H9 (cell line): ENCODE measurements at regions not wholly inside any gene's neighbourhood (a gene's known extent, or its start where the extent isn't known, plus 50 kb on each side); places are given as distances from the start of the nearest gene placed in this dataset.

Source experiments
- DNase-seq: peaks from one replicate; pipeline ENCODE4 v3.0.0-alpha.2; 2017
- H2AFZ ChIP-seq: one replicate; pipeline ENCODE4 v1.6.1; 2013; ENCODE audit warnings: mild to moderate bottlenecking, low read length, control low read depth, moderate library complexity
- H2AK5ac ChIP-seq: 2 replicates; pipeline ENCODE4 v1.6.1; 2013; ENCODE audit warnings: low read length, control low read depth, mixed read lengths; ENCODE audit not compliant: insufficient read length
- H2BK120ac ChIP-seq: one replicate; pipeline ENCODE4 v1.6.1; 2013; ENCODE audit warnings: low read depth, mild to moderate bottlenecking, low read length, control low read depth, inconsistent platforms; ENCODE audit not compliant: poor library complexity, severe bottlenecking
- H2BK12ac ChIP-seq: 2 replicates; pipeline ENCODE4 v1.6.1; 2013; ENCODE audit warnings: low read length, control low read depth, mixed read lengths, low read depth; ENCODE audit not compliant: insufficient read length
- H2BK15ac ChIP-seq: 2 replicates; pipeline ENCODE4 v1.6.1; 2013; ENCODE audit warnings: low read depth, low read length, control low read depth
- H2BK20ac ChIP-seq: one replicate; pipeline ENCODE4 v1.6.1; 2013; ENCODE audit warnings: low read depth, mild to moderate bottlenecking, low read length, control low read depth, inconsistent platforms; ENCODE audit not compliant: poor library complexity, severe bottlenecking
- H2BK5ac ChIP-seq: 2 replicates; pipeline ENCODE4 v1.6.1; 2013; ENCODE audit warnings: low read length, control low read depth, mixed read lengths; ENCODE audit not compliant: insufficient read length
- H3K14ac ChIP-seq: 2 replicates; pipeline ENCODE4 v1.6.1; 2013; ENCODE audit warnings: low read length, control low read depth; ENCODE audit not compliant: insufficient read depth
- H3K18ac ChIP-seq: 2 replicates; pipeline ENCODE4 v1.6.1; 2013; ENCODE audit warnings: low read depth, mild to moderate bottlenecking, mixed read lengths, low read length, control low read depth; ENCODE audit not compliant: insufficient read length
- H3K23ac ChIP-seq: 2 replicates; pipeline ENCODE4 v1.6.1; 2013; ENCODE audit warnings: low read length, control low read depth, mixed read lengths, low read depth; ENCODE audit not compliant: insufficient read length
- H3K23me2 ChIP-seq: 2 replicates; pipeline ENCODE4 v1.6.1; 2013; ENCODE audit warnings: low read depth, mild to moderate bottlenecking, mixed read lengths, low read length, control low read depth; ENCODE audit not compliant: insufficient read length, poor library complexity, severe bottlenecking
- H3K27ac ChIP-seq: 2 replicates; pipeline ENCODE4 v1.5.1; 2013; ENCODE audit warnings: low read length, control low read depth, mixed read lengths, low read depth; ENCODE audit not compliant: insufficient read length
- H3K27me3 ChIP-seq: 2 replicates; pipeline ENCODE4 v1.6.1; 2013; ENCODE audit warnings: low read length, control low read depth, inconsistent platforms; ENCODE audit not compliant: insufficient read depth
- H3K4ac ChIP-seq: 2 replicates; pipeline ENCODE4 v1.6.1; 2013; ENCODE audit warnings: low read depth, mild to moderate bottlenecking, control low read depth, inconsistent platforms, low read length, moderate library complexity
- H3K4me1 ChIP-seq: 2 replicates; pipeline ENCODE4 v1.6.1; 2013; ENCODE audit warnings: low read length, control low read depth, inconsistent platforms; ENCODE audit not compliant: insufficient read depth
- H3K4me2 ChIP-seq: 2 replicates; pipeline ENCODE4 v1.6.1; 2013; ENCODE audit warnings: low read length, control low read depth, mixed read lengths; ENCODE audit not compliant: insufficient read length, insufficient read depth
- H3K56ac ChIP-seq: 2 replicates; pipeline ENCODE4 v1.6.1; 2013; ENCODE audit warnings: low read depth, mild to moderate bottlenecking, mixed read lengths, low read length, control low read depth; ENCODE audit not compliant: insufficient read length
- H3K79me1 ChIP-seq: 2 replicates; pipeline ENCODE4 v1.6.1; 2013; ENCODE audit warnings: low read depth, mild to moderate bottlenecking, moderate library complexity, low read length, control low read depth, inconsistent platforms; ENCODE audit not compliant: insufficient read depth, poor library complexity, severe bottlenecking
- H3K79me2 ChIP-seq: 2 replicates; pipeline ENCODE4 v1.6.1; 2013; ENCODE audit warnings: low read length, control low read depth, inconsistent platforms; ENCODE audit not compliant: insufficient read depth
- H3K9ac ChIP-seq: 2 replicates; pipeline ENCODE4 v1.6.1; 2013; ENCODE audit warnings: low read length, control low read depth, mixed read lengths; ENCODE audit not compliant: insufficient read length; ENCODE audit errors: extremely low read depth
- H3K9me3 ChIP-seq: one replicate; pipeline ENCODE4 v1.6.1; 2013; ENCODE audit warnings: low read depth, low read length, inconsistent platforms; ENCODE audit not compliant: control insufficient read depth
- H3T11ph ChIP-seq: one replicate; pipeline ENCODE4 v1.6.1; 2013; ENCODE audit warnings: mild to moderate bottlenecking, low read length, control low read depth, inconsistent platforms
- H4K20me1 ChIP-seq: one replicate; pipeline ENCODE4 v1.6.1; 2013; ENCODE audit not compliant: control insufficient read depth, insufficient read length, insufficient read depth
- H4K5ac ChIP-seq: 2 replicates; pipeline ENCODE4 v1.6.1; 2013; ENCODE audit warnings: low read depth, mild to moderate bottlenecking, mixed read lengths, low read length, control low read depth; ENCODE audit not compliant: insufficient read length
- H4K8ac ChIP-seq: replicated peaks from 2 replicates; pipeline ENCODE4 v1.6.1; 2013; ENCODE audit warnings: low read length, control low read depth, mixed read lengths, low read depth; ENCODE audit not compliant: insufficient read length
- H4K91ac ChIP-seq: 2 replicates; pipeline ENCODE4 v1.6.1; 2013; ENCODE audit warnings: low read depth, mild to moderate bottlenecking, moderate library complexity, mixed read lengths, low read length, control low read depth; ENCODE audit not compliant: insufficient read length
- H3K27ac Mint-ChIP-seq, 3 experiments: 2 replicates in 2 of 3; 3 replicates in 1 of 3; pipeline ENCODE4 v1.8.0; 2020 to 2021; ENCODE audit warnings: mixed read lengths in 3 of 3, mild to moderate bottlenecking in 1 of 3, moderate library complexity in 1 of 3
- H3K27me3 Mint-ChIP-seq: 2 replicates; pipeline ENCODE4 v1.8.0; 2021; ENCODE audit warnings: low read depth, mild to moderate bottlenecking, moderate library complexity, mixed read lengths
- H3K36me3 Mint-ChIP-seq, 3 experiments: 2 replicates in 2 of 3; 3 replicates in 1 of 3; pipeline ENCODE4 v1.8.0; 2020 to 2021; ENCODE audit warnings: low read depth in 3 of 3, mixed read lengths in 3 of 3; ENCODE audit not compliant: insufficient read depth in 1 of 3
- H3K4me1 Mint-ChIP-seq, 2 experiments: 2 replicates each; pipeline ENCODE4 v1.8.0; 2020; ENCODE audit warnings: mixed read lengths in 2 of 2
- H3K4me3 Mint-ChIP-seq, 2 experiments: 2 replicates in 1 of 2; 3 replicates in 1 of 2; pipeline ENCODE4 v1.8.0; 2020 to 2021; ENCODE audit warnings: mild to moderate bottlenecking in 2 of 2, mixed read lengths in 2 of 2, moderate library complexity in 1 of 2
- H3K9me3 Mint-ChIP-seq, 2 experiments: 2 replicates in 1 of 2; 3 replicates in 1 of 2; pipeline ENCODE4 v1.8.0; 2020; ENCODE audit warnings: mild to moderate bottlenecking in 2 of 2, mixed read lengths in 2 of 2, moderate library complexity in 1 of 2
- WGBS: extraction: QIAGEN DNeasy Blood & Tissue Kit; methylation state at CpG from one replicate; pipeline ENCODE4 v1.1.7; 2013; ENCODE audit warnings: missing lambda C conversion rate, low lambda C conversion rate, mixed read lengths; ENCODE audit not compliant: insufficient read length; ENCODE audit errors: extremely low coverage; 5-methylcytosine and 5-hydroxymethylcytosine counted together
- TF ChIP-seq, protein P1 (sequence below): fragments of 200-600 bp; sonication (generic); conservative IDR thresholded peaks from 3 replicates; pipeline ENCODE4 v1.8.0; 2021; ENCODE audit warnings: antibody characterized with exemption, mild to moderate bottlenecking

DNA sequence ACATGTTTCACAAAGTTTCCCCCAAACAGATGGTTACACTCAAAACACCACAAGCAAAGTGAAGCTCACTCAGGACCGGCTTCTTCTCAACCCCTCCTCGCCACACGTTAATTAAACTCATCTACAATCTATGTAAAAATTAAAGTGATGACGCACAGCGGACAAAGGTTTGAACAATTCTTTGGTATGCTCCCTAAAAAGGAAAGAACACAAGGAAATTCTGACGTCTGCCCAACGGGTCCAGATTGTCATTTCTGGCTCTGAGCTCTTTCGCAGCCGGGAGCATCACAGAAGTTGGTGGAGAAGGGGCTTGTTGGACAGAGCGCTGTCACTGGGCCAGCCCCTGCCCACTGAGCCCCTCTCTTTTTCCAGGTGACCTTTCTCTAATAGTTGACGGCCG lies 173.7 kb upstream of the CHRNA7 start:
- H3K4me3 Mint-ChIP-seq, result no peak overlapping the region
- no peak overlapping the region for H2BK12ac ChIP-seq

More for the DNA sequence above, 173.7 kb upstream of the CHRNA7 start:
- H3K79me1 ChIP-seq, result peaks cover 2% of the 10 kb centered on the region
- DNase-seq, result no peak
- WGBS, result no CpG with 5 or more reads among the region's 12 CpGs
- H2BK120ac ChIP-seq, result no peak overlapping the region
- H3K4me1 ChIP-seq, result no peaks in the 10 kb centered on the region; the same call in 1 of the 2 replicates
- H2AFZ ChIP-seq, result no peak overlapping the region
- no peak overlapping the region for H4K8ac ChIP-seq
- no peak overlapping the region for H3K14ac ChIP-seq
- TF ChIP-seq, protein P1, sequence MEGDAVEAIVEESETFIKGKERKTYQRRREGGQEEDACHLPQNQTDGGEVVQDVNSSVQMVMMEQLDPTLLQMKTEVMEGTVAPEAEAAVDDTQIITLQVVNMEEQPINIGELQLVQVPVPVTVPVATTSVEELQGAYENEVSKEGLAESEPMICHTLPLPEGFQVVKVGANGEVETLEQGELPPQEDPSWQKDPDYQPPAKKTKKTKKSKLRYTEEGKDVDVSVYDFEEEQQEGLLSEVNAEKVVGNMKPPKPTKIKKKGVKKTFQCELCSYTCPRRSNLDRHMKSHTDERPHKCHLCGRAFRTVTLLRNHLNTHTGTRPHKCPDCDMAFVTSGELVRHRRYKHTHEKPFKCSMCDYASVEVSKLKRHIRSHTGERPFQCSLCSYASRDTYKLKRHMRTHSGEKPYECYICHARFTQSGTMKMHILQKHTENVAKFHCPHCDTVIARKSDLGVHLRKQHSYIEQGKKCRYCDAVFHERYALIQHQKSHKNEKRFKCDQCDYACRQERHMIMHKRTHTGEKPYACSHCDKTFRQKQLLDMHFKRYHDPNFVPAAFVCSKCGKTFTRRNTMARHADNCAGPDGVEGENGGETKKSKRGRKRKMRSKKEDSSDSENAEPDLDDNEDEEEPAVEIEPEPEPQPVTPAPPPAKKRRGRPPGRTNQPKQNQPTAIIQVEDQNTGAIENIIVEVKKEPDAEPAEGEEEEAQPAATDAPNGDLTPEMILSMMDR, result no peak
- H3K18ac ChIP-seq, result no peak overlapping the region
- no peak overlapping the region for H3K27ac ChIP-seq
- no peak overlapping the region for H3K23ac ChIP-seq
- no peaks in the 10 kb centered on the region for H3K27me3 Mint-ChIP-seq
- H3K27me3 ChIP-seq, result no peaks in the 10 kb centered on the region
- peaks cover 12 to 14% of the 10 kb centered on the region in 2 experiments for H3K4me1 Mint-ChIP-seq
- H3K4me2 ChIP-seq, result no peak overlapping the region
- H4K91ac ChIP-seq, result no peak overlapping the region
- peaks cover 0 to 3% of the 10 kb centered on the region in 2 experiments; a peak in 1 of 5 replicates for H3K9me3 Mint-ChIP-seq
- no peak overlapping the region for H3K27ac Mint-ChIP-seq
- H3K79me2 ChIP-seq, result no peaks in the 10 kb centered on the region
- H2AK5ac ChIP-seq, result no peak overlapping the region
- peaks cover 0 to 5% (median 0%) of the 10 kb centered on the region in 3 experiments; a peak in 1 of 7 replicates for H3K36me3 Mint-ChIP-seq
- no peaks in the 10 kb centered on the region for H3K9me3 ChIP-seq
- H3K9ac ChIP-seq, result no peak overlapping the region
- no peak overlapping the region for H2BK5ac ChIP-seq
- no peak overlapping the region for H3K56ac ChIP-seq
- no peaks in the 10 kb centered on the region for H4K20me1 ChIP-seq
- no peak overlapping the region for H3K4ac ChIP-seq
- no peak overlapping the region for H4K5ac ChIP-seq
- no peak overlapping the region for H2BK15ac ChIP-seq
- no peak overlapping the region for H3T11ph ChIP-seq
- H3K23me2 ChIP-seq, result no peaks in the 10 kb centered on the region
- no peak overlapping the region for H2BK20ac ChIP-seq
